IMR-90 (cell line): ENCODE measurements at regions not wholly inside any gene's neighbourhood (a gene's known extent, or its start where the extent isn't known, plus 50 kb on each side); places are given as distances from the start of the nearest gene placed in this dataset.

ENCODE experiments used
- ATAC-seq: fragments of 200-7000 bp; cut with Tn5 transposase; 2 replicates; pipeline ENCODE4 v1.9.1; 2020; ENCODE audit warnings: low read depth, mild to moderate bottlenecking, moderate library complexity
- BruUV-seq: library from RNA; stranded (reverse); fragments of 400-500 nt; replicated peaks from 2 replicates; lab custom pipeline; 2021; lab: Mats Ljungman, UMichigan
- CTCF ChIA-PET: fragments of 300-600 bp; formaldehyde crosslinking; extraction: SDS; loops from one replicate; lab custom pipeline; 2021; ENCODE audit warnings: antibody characterized with exemption; lab: Yijun Ruan, JAX
- POLR2A ChIA-PET: fragments of 300-600 bp; sonication (Branson Sonifier 250); formaldehyde crosslinking; loops from one replicate; lab custom pipeline; 2022; ENCODE audit warnings: antibody characterized with exemption; ENCODE audit not compliant: unreplicated experiment; lab: Charles Lee
- DNase-seq: peaks from one replicate; pipeline ENCODE4 v3.0.0; 2013
- H2AFZ ChIP-seq: replicated peaks from 2 replicates; pipeline ENCODE3; 2013; ENCODE audit warnings: low read length, mild to moderate bottlenecking; ENCODE audit not compliant: poor library complexity
- H2AK5ac ChIP-seq: 2 replicates; pipeline ENCODE4 v1.6.1; 2013; ENCODE audit warnings: low read depth, low read length, inconsistent platforms
- H2AK9ac ChIP-seq: replicated peaks from 2 replicates; pipeline ENCODE3; 2013; ENCODE audit warnings: mild to moderate bottlenecking, low read depth, low read length, moderate library complexity; ENCODE audit not compliant: poor library complexity
- H2BK120ac ChIP-seq: 2 replicates; pipeline ENCODE4 v1.6.1; 2013; ENCODE audit warnings: low read depth, low read length, inconsistent platforms
- H2BK15ac ChIP-seq: 3 replicates; pipeline ENCODE4 v1.6.1; 2013; ENCODE audit warnings: low read depth, low read length, inconsistent platforms
- H2BK20ac ChIP-seq: 2 replicates; pipeline ENCODE4 v1.6.1; 2013; ENCODE audit warnings: low read depth, mild to moderate bottlenecking, inconsistent platforms, low read length, moderate library complexity
- H2BK5ac ChIP-seq: 2 replicates; pipeline ENCODE4 v1.6.1; 2013; ENCODE audit warnings: mild to moderate bottlenecking, low read depth, low read length, inconsistent platforms; ENCODE audit not compliant: poor library complexity, severe bottlenecking
- H3K14ac ChIP-seq: replicated peaks from 2 replicates; pipeline ENCODE4 v1.6.1; 2013; ENCODE audit warnings: low read depth, low read length, inconsistent platforms
- H3K18ac ChIP-seq: 2 replicates; pipeline ENCODE4 v1.6.1; 2013; ENCODE audit warnings: low read depth, low read length, control low read depth
- H3K23ac ChIP-seq: 2 replicates; pipeline ENCODE4 v1.6.1; 2013; ENCODE audit warnings: low read depth, low read length, inconsistent platforms
- H3K27ac ChIP-seq: 2 replicates; pipeline ENCODE4 v1.5.1; 2013; ENCODE audit warnings: mild to moderate bottlenecking, control low read depth, low read length; ENCODE audit not compliant: insufficient read depth
- H3K27me3 ChIP-seq: 2 replicates; pipeline ENCODE4 v1.6.1; 2013; ENCODE audit warnings: low read length; ENCODE audit not compliant: control insufficient read depth, insufficient read depth
- H3K36me3 ChIP-seq: 2 replicates; pipeline ENCODE4 v1.6.1; 2013; ENCODE audit warnings: low read length, mixed read lengths; ENCODE audit not compliant: control insufficient read depth, insufficient read depth
- H3K4ac ChIP-seq: 2 replicates; pipeline ENCODE4 v1.6.1; 2013; ENCODE audit warnings: low read depth, low read length, inconsistent platforms
- H3K4me1 ChIP-seq: 2 replicates; pipeline ENCODE4 v1.6.1; 2013; ENCODE audit warnings: low read length, mixed read lengths; ENCODE audit not compliant: control insufficient read depth, insufficient read depth
- H3K4me2 ChIP-seq: 2 replicates; pipeline ENCODE4 v1.6.1; 2013; ENCODE audit warnings: low read depth, mild to moderate bottlenecking, control low read depth, low read length, moderate library complexity
- H3K4me3 ChIP-seq: 2 replicates; pipeline ENCODE4 v1.5.1; 2013; ENCODE audit warnings: low read depth, mild to moderate bottlenecking, control low read depth, low read length, moderate library complexity; ENCODE audit not compliant: insufficient read depth
- H3K56ac ChIP-seq: 2 replicates; pipeline ENCODE4 v1.6.1; 2013; ENCODE audit warnings: low read length, inconsistent platforms; ENCODE audit not compliant: insufficient read depth; ENCODE audit errors: extremely low read depth
- H3K79me1 ChIP-seq, 2 experiments: 2 replicates each; pipeline ENCODE4 v1.6.1; 2013; ENCODE audit warnings: low read length in 2 of 2, inconsistent platforms in 1 of 2, low read depth in 1 of 2
- H3K9ac ChIP-seq: 2 replicates; pipeline ENCODE4 v1.6.1; 2013; ENCODE audit warnings: low read depth, low read length, control low read depth
- H3K9me1 ChIP-seq: 2 replicates; pipeline ENCODE4 v1.6.1; 2013; ENCODE audit warnings: low read length, inconsistent platforms; ENCODE audit not compliant: insufficient read depth
- H3K9me3 ChIP-seq: 2 replicates; pipeline ENCODE4 v1.6.1; 2013; ENCODE audit warnings: low read length; ENCODE audit not compliant: control insufficient read depth, insufficient read depth
- H4K20me1 ChIP-seq: 2 replicates; pipeline ENCODE4 v1.6.1; 2013; ENCODE audit warnings: low read length, inconsistent platforms; ENCODE audit not compliant: insufficient read depth
- H4K5ac ChIP-seq: 2 replicates; pipeline ENCODE4 v1.6.1; 2013; ENCODE audit warnings: mild to moderate bottlenecking, low read depth, low read length, control low read depth
- H4K8ac ChIP-seq, 2 experiments: 2 replicates each; pipeline ENCODE4 v1.6.1; 2013; ENCODE audit warnings: low read depth in 2 of 2, low read length in 2 of 2, control low read depth in 1 of 2, inconsistent platforms in 1 of 2
- H4K91ac ChIP-seq: 2 replicates; pipeline ENCODE4 v1.6.1; 2013; ENCODE audit warnings: low read depth, low read length, inconsistent platforms; ENCODE audit not compliant: insufficient read depth
- CHD1 ChIP-seq: IDR thresholded peaks from 2 replicates; pipeline ENCODE4 v1.6.1; 2012; ENCODE audit warnings: low read depth, low read length, improper control_type of control experiment
- CTCF ChIP-seq: conservative IDR thresholded peaks from 2 replicates; pipeline ENCODE4 v1.5.1; 2012; ENCODE audit warnings: mild to moderate bottlenecking, low read depth, low read length, improper control_type of control experiment
- FOS ChIP-seq: fragments of 150-350 bp; IDR thresholded peaks from 2 replicates; pipeline ENCODE4 v1.6.1; 2016; ENCODE audit warnings: low read depth, low read length
- POLR2A ChIP-seq: IDR thresholded peaks from 2 replicates; pipeline ENCODE4 v1.6.1; 2012; ENCODE audit warnings: mild to moderate bottlenecking, low read depth, low read length
- RAD21 ChIP-seq: IDR thresholded peaks from 2 replicates; pipeline ENCODE4 v1.6.1; 2012; ENCODE audit warnings: low read length, improper control_type of control experiment
- RFX5 ChIP-seq: IDR thresholded peaks from 2 replicates; pipeline ENCODE4 v1.8.0; 2012; ENCODE audit warnings: low read depth, mild to moderate bottlenecking, low read length, moderate library complexity
- SMC3 ChIP-seq: fragments of 150-350 bp; IDR thresholded peaks from 2 replicates; pipeline ENCODE4 v1.6.1; 2016; ENCODE audit warnings: low read depth, mild to moderate bottlenecking, antibody characterized with exemption, low read length, moderate library complexity
- USF2 ChIP-seq: fragments of 150-350 bp; IDR thresholded peaks from 2 replicates; pipeline ENCODE4 v1.6.1; 2017; ENCODE audit warnings: mild to moderate bottlenecking, antibody characterized with exemption, low read length, low read depth
- WGBS, 2 experiments: methylation state at CpG; one replicate each; pipeline versions ENCODE4 v1.1.5 to v1.1.7; 2013; ENCODE audit warnings: missing lambda C conversion rate in 2 of 2; ENCODE audit not compliant: insufficient read length in 1 of 2; ENCODE audit errors: extremely low coverage in 2 of 2; 5-methylcytosine and 5-hydroxymethylcytosine counted together
- dilution Hi-C: fragments of 300-500 bp; cut with HindIII; formaldehyde crosslinking; loops from one replicate; pipeline ENCODE4 v1.14.3; 2018; ENCODE audit warnings: low sequenced_read_pairs; ENCODE audit not compliant: unreplicated experiment
- in situ Hi-C: fragments of 300-500 bp; cut with MboI; formaldehyde crosslinking; loops from 3 replicates; pipeline ENCODE4 v1.14.3; 2019; ENCODE audit warnings: low sequenced_read_pairs, inconsistent platforms, mixed read lengths
- intact Hi-C: fragments of 100-400 bp; cut with micrococcal nuclease; formaldehyde crosslinking; loops from 2 replicates; pipeline ENCODE4 v1.10.0; 2022

- H3K9me1 ChIP-seq: peaks cover 8% of the 10 kb centered on the region; the same call in 1 of the 2 replicates
- peak overlapping the region; percentile 46 for H3K14ac ChIP-seq
- no TSS peak for BruUV-seq
- H2BK120ac ChIP-seq: peak overlapping the region; percentile 77
- peak overlapping the region; percentile 57; the same call in 1 of the 2 replicates for H3K18ac ChIP-seq
- no peaks in the 10 kb centered on the region for H3K36me3 ChIP-seq
- ChIA-PET POLR2A (no interaction called here), CTCF (no interaction called here)
- 0 out of 2 replicates have a peak overlapping the region, but pooled peaks have one; percentile 5 for H3K23ac ChIP-seq
- in situ Hi-C loops: no loop called here
- no peak overlapping the region for H2AK9ac ChIP-seq
- TF ChIP-seq SMC3: no peak
- TF ChIP-seq CTCF: no peak
- no peak for TF ChIP-seq FOS
- TF ChIP-seq RFX5: no peak
- TF ChIP-seq CHD1: no peak
- no peak for TF ChIP-seq RAD21
- no peak for TF ChIP-seq USF2
- TF ChIP-seq POLR2A: no peak
- H2BK20ac ChIP-seq: peak overlapping the region; percentile 58
- no peaks in the 10 kb centered on the region for H3K27me3 ChIP-seq
- H3K9ac ChIP-seq: no peak overlapping the region
- H3K4ac ChIP-seq: peak overlapping the region; percentile 55
- peak overlapping the region; percentile 45; the same call in 2 of the 3 replicates for H2BK15ac ChIP-seq
- H3K56ac ChIP-seq: no peak overlapping the region
- no peak overlapping the region for H2AFZ ChIP-seq
- peak overlapping the region; percentile 64 for H2AK5ac ChIP-seq
- H4K8ac ChIP-seq: peak overlapping the region; percentile 5 to 56; a peak in 3 of 4 replicates
- WGBS, 2 experiments: 96% methylated on average over 3 of the region's 4 CpGs; no CpG with 5 or more reads in 1 of the 2 experiments
- dilution Hi-C loops: no loop called here
- H3K79me1 ChIP-seq: no peaks in the 10 kb centered on the region
- peaks cover 16% of the 10 kb centered on the region; the same call in 1 of the 2 replicates for H3K4me1 ChIP-seq
- peak overlapping the region; percentile 69 for H4K91ac ChIP-seq
- DNase-seq (no peak), ATAC-seq (no peak)
- no peak overlapping the region for H3K4me3 ChIP-seq
- intact Hi-C loops: no loop called here
- H3K4me2 ChIP-seq: no peak overlapping the region
- peak overlapping the region; percentile 43 for H2BK5ac ChIP-seq
- peak overlapping the region; percentile 19; the same call in 1 of the 2 replicates for H4K5ac ChIP-seq
- no peaks in the 10 kb centered on the region for H4K20me1 ChIP-seq
- no peaks in the 10 kb centered on the region for H3K9me3 ChIP-seq
- H3K27ac ChIP-seq: no peak overlapping the region
Observed at GRCh38 chr12:87806310-87806709, 222.9 kb downstream of the C12orf50 start.
